A673 (cell line): ENCODE measurements at regions not wholly inside any gene's neighbourhood (a gene's known extent, or its start where the extent isn't known, plus 50 kb on each side); places are given as distances from the start of the nearest gene placed in this dataset.

Experiments
- BruUV-seq: library from RNA; stranded (reverse); fragments of 400-500 nt; replicated peaks from 2 replicates; lab custom pipeline; 2021; lab: Mats Ljungman, UMichigan
- CTCF ChIA-PET: fragments of 300-600 bp; sonication (Branson Sonifier 250); formaldehyde crosslinking; loops from one replicate; lab custom pipeline; 2022; ENCODE audit warnings: antibody characterized with exemption; lab: Charles Lee
- POLR2A ChIA-PET: fragments of 300-600 bp; sonication (Branson Sonifier 250); formaldehyde crosslinking; loops from one replicate; lab custom pipeline; 2022; ENCODE audit warnings: antibody characterized with exemption; ENCODE audit not compliant: low non-redundant PET; lab: Charles Lee
- DNase-seq: peaks from one replicate; pipeline ENCODE4 v3.0.0-alpha.2; 2015; ENCODE audit warnings: low spot score
- H3K27ac ChIP-seq: fragments of 200-600 bp; sonication (generic); 2 replicates; pipeline ENCODE4 v1.5.1; 2016; ENCODE audit warnings: mixed run types, low read depth, mild to moderate bottlenecking, mixed read lengths, antibody characterized with exemption, low read length; ENCODE audit not compliant: poor library complexity, severe bottlenecking
- H3K27me3 ChIP-seq: fragments of 200-600 bp; sonication (generic); replicated peaks from 2 replicates; pipeline ENCODE4 v1.6.1; 2017; ENCODE audit warnings: mixed run types, low read depth, mild to moderate bottlenecking, mixed read lengths, antibody characterized with exemption, low read length; ENCODE audit not compliant: insufficient read depth, poor library complexity
- H3K36me3 ChIP-seq: fragments of 200-600 bp; sonication (generic); 2 replicates; pipeline ENCODE4 v1.6.1; 2016; ENCODE audit warnings: mixed run types, mild to moderate bottlenecking, mixed read lengths, antibody characterized with exemption, low read length; ENCODE audit not compliant: insufficient read depth, poor library complexity, severe bottlenecking
- H3K4me1 ChIP-seq: fragments of 200-600 bp; sonication (generic); 2 replicates; pipeline ENCODE4 v1.6.1; 2017; ENCODE audit warnings: mixed run types, mild to moderate bottlenecking, mixed read lengths, antibody characterized with exemption, low read length; ENCODE audit not compliant: insufficient read depth, poor library complexity, severe bottlenecking
- H3K4me3 ChIP-seq: fragments of 200-600 bp; sonication (generic); 2 replicates; pipeline ENCODE4 v1.5.1; 2016; ENCODE audit warnings: low read depth, mixed run types, mild to moderate bottlenecking, mixed read lengths, low read length; ENCODE audit not compliant: poor library complexity, severe bottlenecking
- H3K9me3 ChIP-seq: fragments of 200-600 bp; sonication (generic); 2 replicates; pipeline ENCODE4 v1.6.1; 2016; ENCODE audit warnings: mixed run types, low read depth, mild to moderate bottlenecking, mixed read lengths, antibody characterized with exemption, low read length; ENCODE audit not compliant: poor library complexity, severe bottlenecking
- EZH2 ChIP-seq: fragments of 200-600 bp; sonication (generic); IDR thresholded peaks from 2 replicates; pipeline ENCODE4 v1.6.1; 2017; ENCODE audit warnings: borderline replicate concordance, low read depth, mild to moderate bottlenecking, mixed read lengths, antibody characterized with exemption, low read length; ENCODE audit not compliant: poor library complexity, severe bottlenecking
- intact Hi-C: fragments of 100-400 bp; cut with micrococcal nuclease; formaldehyde crosslinking; loops from one replicate; pipeline ENCODE4 v1.10.0; 2022; ENCODE audit not compliant: unreplicated experiment
- TF ChIP-seq, protein P1 (sequence below): fragments of 300-800, 200-600 bp; sonication (generic); conservative IDR thresholded peaks from 2 replicates; pipeline ENCODE4 v1.5.1; 2017; ENCODE audit warnings: low read depth, mild to moderate bottlenecking, antibody characterized with exemption, low read length, moderate library complexity, mixed read lengths

DNA sequence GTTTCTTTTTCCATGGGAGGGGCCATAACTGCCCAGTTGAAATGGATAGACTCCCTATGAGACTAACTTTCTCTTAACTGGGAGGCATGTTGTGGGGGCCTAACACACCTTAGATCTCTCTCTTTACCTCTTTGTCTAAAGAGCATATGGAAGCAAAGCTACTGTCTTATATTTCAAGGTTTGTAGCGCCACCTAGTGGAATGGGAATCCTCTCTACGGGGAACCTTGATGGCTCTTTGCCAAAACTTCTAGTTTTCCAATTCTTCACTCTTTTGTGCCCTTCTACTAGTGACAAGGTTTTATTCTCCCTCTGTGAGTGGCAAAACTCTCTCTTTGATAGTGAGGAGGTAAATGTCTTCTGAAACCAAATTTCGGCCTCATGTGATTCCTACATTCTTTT lies 1030.4 kb upstream of the CADM2 start:
- Histone ChIP-seq H3K36me3 (no peaks in the 10 kb centered on the region), H3K4me1 (no peaks in the 10 kb centered on the region), H3K4me3 (no peak overlapping the region), H3K27ac (no peak overlapping the region), H3K9me3 (peaks cover 46% of the 10 kb centered on the region), H3K27me3 (no peaks in the 10 kb centered on the region)
- DNase-seq, result peak; percentile 21
- ChIA-PET POLR2A (no interaction called here), CTCF (no interaction called here)
- TF ChIP-seq, protein P1, sequence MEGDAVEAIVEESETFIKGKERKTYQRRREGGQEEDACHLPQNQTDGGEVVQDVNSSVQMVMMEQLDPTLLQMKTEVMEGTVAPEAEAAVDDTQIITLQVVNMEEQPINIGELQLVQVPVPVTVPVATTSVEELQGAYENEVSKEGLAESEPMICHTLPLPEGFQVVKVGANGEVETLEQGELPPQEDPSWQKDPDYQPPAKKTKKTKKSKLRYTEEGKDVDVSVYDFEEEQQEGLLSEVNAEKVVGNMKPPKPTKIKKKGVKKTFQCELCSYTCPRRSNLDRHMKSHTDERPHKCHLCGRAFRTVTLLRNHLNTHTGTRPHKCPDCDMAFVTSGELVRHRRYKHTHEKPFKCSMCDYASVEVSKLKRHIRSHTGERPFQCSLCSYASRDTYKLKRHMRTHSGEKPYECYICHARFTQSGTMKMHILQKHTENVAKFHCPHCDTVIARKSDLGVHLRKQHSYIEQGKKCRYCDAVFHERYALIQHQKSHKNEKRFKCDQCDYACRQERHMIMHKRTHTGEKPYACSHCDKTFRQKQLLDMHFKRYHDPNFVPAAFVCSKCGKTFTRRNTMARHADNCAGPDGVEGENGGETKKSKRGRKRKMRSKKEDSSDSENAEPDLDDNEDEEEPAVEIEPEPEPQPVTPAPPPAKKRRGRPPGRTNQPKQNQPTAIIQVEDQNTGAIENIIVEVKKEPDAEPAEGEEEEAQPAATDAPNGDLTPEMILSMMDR, result peak; percentile 30; the same call in 1 of the 2 replicates
- no peak for TF ChIP-seq EZH2
- BruUV-seq, result no TSS peak
- intact Hi-C loops, result no loop called here

DNA sequence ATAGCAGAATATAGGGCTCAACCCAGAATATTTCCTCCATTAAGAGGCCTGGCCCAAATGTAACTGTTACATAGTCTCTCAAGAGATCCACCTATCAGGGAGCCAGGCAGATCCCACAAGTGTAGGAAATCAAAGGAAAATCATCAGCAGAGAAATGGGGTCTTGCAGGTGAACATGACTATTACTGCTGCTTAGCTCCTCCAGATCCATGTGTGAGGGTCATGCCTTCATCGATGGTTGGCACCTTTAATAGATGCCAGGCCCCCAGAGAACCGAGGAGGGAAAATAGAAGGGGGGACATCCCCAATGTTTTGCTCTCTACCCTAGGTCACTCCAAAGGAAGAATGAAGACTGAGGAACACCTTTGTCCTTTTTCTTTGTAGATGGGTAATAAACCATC lies 1029.9 kb upstream of the CADM2 start:
- peaks cover 46% of the 10 kb centered on the region for H3K9me3 ChIP-seq
- no peak overlapping the region for H3K4me3 ChIP-seq
- intact Hi-C loops, result no loop called here
- ChIA-PET POLR2A (no interaction called here), CTCF (no interaction called here)
- no peaks in the 10 kb centered on the region for H3K27me3 ChIP-seq
- no peaks in the 10 kb centered on the region for H3K36me3 ChIP-seq
- H3K4me1 ChIP-seq, result no peaks in the 10 kb centered on the region
- no peak overlapping the region for H3K27ac ChIP-seq
- no peak for DNase-seq
- BruUV-seq, result no TSS peak
- TF ChIP-seq EZH2, result no peak
- TF ChIP-seq, protein P1, result no peak

DNA sequence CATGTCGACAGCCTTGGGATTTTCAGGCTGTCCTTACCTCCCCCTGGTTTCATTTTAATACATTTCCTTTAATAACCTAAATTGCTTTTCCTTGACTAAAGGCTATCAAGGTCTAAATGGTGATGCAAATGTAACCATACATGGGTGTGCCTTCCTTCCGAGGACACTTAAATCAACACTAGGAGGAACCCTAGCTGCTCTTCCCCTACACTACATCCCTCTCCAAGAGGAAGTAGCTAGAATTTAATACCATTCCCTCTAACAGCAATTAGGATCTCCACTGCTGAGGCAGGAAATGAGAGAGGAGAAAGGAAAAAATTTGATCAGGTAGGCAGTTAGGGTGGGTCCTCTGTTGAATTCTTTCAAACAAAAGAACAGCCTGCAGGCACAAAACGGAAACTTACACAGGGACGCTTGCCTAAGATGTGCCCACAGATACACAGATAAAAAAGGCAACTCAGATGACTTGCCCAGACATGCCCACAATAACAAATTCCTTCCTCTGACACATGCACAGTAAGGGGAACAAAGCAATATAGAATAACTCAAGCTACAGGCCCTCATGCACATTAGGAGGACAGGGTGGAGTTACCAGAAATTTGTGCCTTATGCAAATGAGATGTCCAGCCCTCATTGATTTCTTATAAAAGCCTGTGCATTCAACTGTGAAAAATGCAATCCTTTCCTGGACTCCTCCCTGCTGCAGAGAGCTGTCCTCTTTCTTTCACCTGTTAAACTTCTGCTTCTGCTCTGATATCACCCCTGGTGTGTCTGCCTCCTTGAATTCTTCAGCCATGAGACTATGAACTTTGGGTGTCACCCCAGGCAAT lies 1024.4 kb upstream of the CADM2 start:
- Histone ChIP-seq H3K27ac (no peak overlapping the region), H3K27me3 (no peaks in the 10 kb centered on the region), H3K9me3 (peaks cover 29% of the 10 kb centered on the region), H3K4me1 (no peaks in the 10 kb centered on the region), H3K4me3 (no peak overlapping the region), H3K36me3 (no peaks in the 10 kb centered on the region)
- CTCF ChIA-PET, result no interaction called here
- TF ChIP-seq EZH2, result no peak
- TF ChIP-seq, protein P1, result no peak
- peak; percentile 47 for DNase-seq
- POLR2A ChIA-PET, result no interaction called here
- BruUV-seq, result no TSS peak
- intact Hi-C loops, result no loop called here
